ENCODE measurements at regions not wholly inside any gene's neighbourhood (a gene's known extent, or its start where the extent isn't known, plus 50 kb on each side); places are given as distances from the start of the nearest gene placed in this dataset.

GRCh38 chr9:106696804-106697203, 166.2 kb upstream of the ZNF462 start:
- no peak for TF ChIP-seq POLR2A (IDR thresholded peaks at IDR 0.05)
- no peak for TF ChIP-seq CTCF (IDR thresholded peaks at IDR 0.05)
